H1 (cell line): ENCODE measurements at regions not wholly inside any gene's neighbourhood (a gene's known extent, or its start where the extent isn't known, plus 50 kb on each side); places are given as distances from the start of the nearest gene placed in this dataset.
A peak's percentile ranks its signal among the peaks of the same experiment; 100 is the strongest.

Source experiments
- CTCF ChIA-PET: fragments of 300-600 bp; sonication (Branson Sonifier 250); formaldehyde crosslinking; loops from one replicate; lab custom pipeline; 2021; ENCODE audit not compliant: partially characterized antibody; lab: Charles Lee
- POLR2A ChIA-PET: fragments of 300-600 bp; sonication (Branson Sonifier 250); formaldehyde crosslinking; loops from one replicate; lab custom pipeline; 2021; ENCODE audit warnings: inconsistent platforms; ENCODE audit not compliant: partially characterized antibody; lab: Charles Lee
- DNase-seq, 2 experiments: peaks; one replicate each; pipeline versions ENCODE4 v3.0.0 to v3.0.0-alpha.2; 2010 to 2022; ENCODE audit warnings: low spot score in 2 of 2, low read depth in 1 of 2, mixed read lengths in 1 of 2
- FAIRE-seq: peaks from 2 replicates; lab custom pipeline; 2011; peaks lifted over from hg19 to GRCh38; lab: Jason Lieb, UNC
- H2AFZ ChIP-seq: 2 replicates; pipeline ENCODE4 v1.8.1; 2012; ENCODE audit warnings: low read length, inconsistent platforms
- H2AK5ac ChIP-seq: 2 replicates; pipeline ENCODE4 v1.6.1; 2013; ENCODE audit warnings: low read depth, low read length
- H2BK120ac ChIP-seq: replicated peaks from 2 replicates; pipeline ENCODE3; 2013; ENCODE audit warnings: low read depth, low read length, inconsistent platforms
- H2BK12ac ChIP-seq: 2 replicates; pipeline ENCODE4 v1.6.1; 2013; ENCODE audit warnings: low read depth, low read length
- H2BK15ac ChIP-seq: 2 replicates; pipeline ENCODE4 v1.6.1; 2013; ENCODE audit warnings: low read length
- H2BK20ac ChIP-seq: 2 replicates; pipeline ENCODE4 v1.6.1; 2013; ENCODE audit warnings: low read length
- H2BK5ac ChIP-seq: 2 replicates; pipeline ENCODE4 v1.6.1; 2013; ENCODE audit warnings: low read depth, low read length
- H3K14ac ChIP-seq: 2 replicates; pipeline ENCODE4 v1.6.1; 2013; ENCODE audit warnings: inconsistent platforms; ENCODE audit not compliant: insufficient read length
- H3K18ac ChIP-seq: 2 replicates; pipeline ENCODE4 v1.6.1; 2013; ENCODE audit warnings: low read length; ENCODE audit errors: extremely low read depth
- H3K23ac ChIP-seq: 2 replicates; pipeline ENCODE4 v1.6.1; 2013; ENCODE audit warnings: inconsistent platforms; ENCODE audit not compliant: insufficient read length
- H3K23me2 ChIP-seq: 2 replicates; pipeline ENCODE4 v1.6.1; 2013; ENCODE audit warnings: low read depth, low read length
- H3K27ac ChIP-seq: 2 replicates; pipeline ENCODE4 v1.6.1; 2011; ENCODE audit warnings: low read depth, low read length, inconsistent platforms
- H3K27me3 ChIP-seq, 4 experiments: replicated peaks in 1 of 4; 1 replicate in 1 of 4; 2 replicates in 3 of 4; pipeline versions ENCODE4 v1.6.1 to v1.8.1; 2011 to 2013; ENCODE audit warnings: low read length in 3 of 4, mild to moderate bottlenecking in 3 of 4, inconsistent platforms in 2 of 4, mixed read lengths in 2 of 4, moderate library complexity in 1 of 4; ENCODE audit not compliant: control insufficient read depth in 3 of 4, insufficient read depth in 3 of 4; ENCODE audit errors: extremely low read depth in 1 of 4
- H3K36me3 ChIP-seq, 4 experiments: 2 replicates each; pipeline versions ENCODE4 v1.6.1 to v1.8.1; 2011 to 2013; ENCODE audit warnings: mild to moderate bottlenecking in 4 of 4, low read length in 3 of 4, moderate library complexity in 2 of 4, control low read depth in 1 of 4, inconsistent platforms in 1 of 4; ENCODE audit not compliant: insufficient read depth in 4 of 4, control insufficient read depth in 2 of 4
- H3K4ac ChIP-seq: replicated peaks from 2 replicates; pipeline ENCODE3; 2013; ENCODE audit warnings: low read length, low read depth, mixed read lengths, inconsistent platforms; ENCODE audit not compliant: insufficient read length
- H3K4me1 ChIP-seq, 4 experiments: replicated peaks in 1 of 4; 1 replicate in 1 of 4; 2 replicates in 3 of 4; pipeline versions ENCODE4 v1.6.1 to v1.8.1; 2011 to 2013; ENCODE audit warnings: low read length in 3 of 4, inconsistent platforms in 2 of 4, mixed read lengths in 1 of 4; ENCODE audit not compliant: insufficient read depth in 4 of 4, control insufficient read depth in 3 of 4
- H3K4me2 ChIP-seq, 2 experiments: 2 replicates each; pipeline versions ENCODE4 v1.6.1 to v1.8.1; 2011 to 2013; ENCODE audit warnings: low read depth in 2 of 2, low read length in 2 of 2, control low read depth in 1 of 2, inconsistent platforms in 1 of 2, mild to moderate bottlenecking in 1 of 2; ENCODE audit not compliant: insufficient read depth in 1 of 2
- H3K4me3 ChIP-seq, 4 experiments: fragments of 200-600, 300-600 bp in 1 of 4; sonication (generic), shearing (Covaris generic), sonication (Bioruptor Twin) in 1 of 4; 2 replicates each; pipeline versions ENCODE4 v1.5.1 to v1.8.1; 2011 to 2016; ENCODE audit warnings: low read length in 4 of 4, low read depth in 3 of 4, control low read depth in 2 of 4, inconsistent platforms in 2 of 4, mild to moderate bottlenecking in 2 of 4, mixed read lengths in 1 of 4, moderate library complexity in 1 of 4; ENCODE audit not compliant: insufficient read depth in 2 of 4; ENCODE audit errors: extremely low read depth in 1 of 4
- H3K56ac ChIP-seq: replicated peaks from 2 replicates; pipeline ENCODE3; 2013; ENCODE audit warnings: low read depth, mild to moderate bottlenecking, mixed read lengths, low read length, inconsistent platforms; ENCODE audit not compliant: insufficient read length
- H3K79me1 ChIP-seq: 2 replicates; pipeline ENCODE4 v1.6.1; 2013; ENCODE audit warnings: low read depth, low read length, control low read depth
- H3K79me2 ChIP-seq, 2 experiments: 2 replicates each; pipeline versions ENCODE4 v1.6.1 to v1.8.1; 2012 to 2013; ENCODE audit warnings: low read length in 2 of 2, mild to moderate bottlenecking in 2 of 2, inconsistent platforms in 1 of 2; ENCODE audit not compliant: insufficient read depth in 2 of 2, control insufficient read depth in 1 of 2
- H3K9ac ChIP-seq, 4 experiments: replicated peaks in 1 of 4; 1 replicate in 1 of 4; 2 replicates in 3 of 4; pipeline versions ENCODE4 v1.6.1 to v1.8.1; 2011 to 2013; ENCODE audit warnings: low read depth in 3 of 4, low read length in 3 of 4, control low read depth in 2 of 4, mild to moderate bottlenecking in 2 of 4, moderate library complexity in 2 of 4, inconsistent platforms in 1 of 4; ENCODE audit errors: extremely low read depth in 1 of 4
- H3K9me3 ChIP-seq, 2 experiments: 2 replicates each; pipeline versions ENCODE4 v1.6.1 to v1.8.1; 2012 to 2013; ENCODE audit warnings: mild to moderate bottlenecking in 2 of 2, moderate library complexity in 2 of 2, control low read depth in 1 of 2, inconsistent platforms in 1 of 2, low read depth in 1 of 2, low read length in 1 of 2, mixed read lengths in 1 of 2; ENCODE audit not compliant: insufficient read depth in 2 of 2
- H4K20me1 ChIP-seq, 2 experiments: replicated peaks in 1 of 2; 2 replicates each; pipeline versions ENCODE3 to v1.8.1; 2011 to 2013; ENCODE audit warnings: inconsistent platforms in 2 of 2, low read length in 2 of 2, mild to moderate bottlenecking in 1 of 2; ENCODE audit not compliant: insufficient read depth in 2 of 2, control insufficient read depth in 1 of 2
- H4K5ac ChIP-seq: 2 replicates; pipeline ENCODE4 v1.6.1; 2013; ENCODE audit warnings: low read length, low read depth, mixed read lengths, inconsistent platforms; ENCODE audit not compliant: insufficient read length
- H4K8ac ChIP-seq: 2 replicates; pipeline ENCODE4 v1.8.0; 2013; ENCODE audit warnings: mild to moderate bottlenecking, moderate library complexity, low read length, inconsistent platforms; ENCODE audit not compliant: insufficient read depth; ENCODE audit errors: extremely low read depth
- H4K91ac ChIP-seq: replicated peaks from 2 replicates; pipeline ENCODE3; 2013; ENCODE audit warnings: low read length, mixed read lengths, inconsistent platforms; ENCODE audit not compliant: insufficient read length
- CREB1 ChIP-seq: IDR thresholded peaks from 2 replicates; pipeline ENCODE4 v1.6.1; 2012; ENCODE audit warnings: inconsistent platforms
- RFX5 ChIP-seq: IDR thresholded peaks from 2 replicates; pipeline ENCODE4 v1.6.1; 2011; ENCODE audit warnings: low read depth, low read length, improper control_type of control experiment, borderline replicate concordance
- RXRA ChIP-seq: IDR thresholded peaks from 2 replicates; pipeline ENCODE4 v1.6.1; 2011; ENCODE audit warnings: low read depth, mild to moderate bottlenecking, low read length, moderate library complexity; ENCODE audit not compliant: insufficient read depth
- YY1 ChIP-seq: IDR thresholded peaks from 2 replicates; pipeline ENCODE4 v1.6.1; 2011; ENCODE audit warnings: low read depth, mild to moderate bottlenecking, low read length
- ZNF274 ChIP-seq: IDR thresholded peaks from 2 replicates; pipeline ENCODE4 v1.7.0; 2012; ENCODE audit warnings: low read length, borderline replicate concordance; ENCODE audit errors: extremely low read depth
- WGBS, 2 experiments: shearing (Covaris generic) in 1 of 2; methylation state at CpG; one replicate each; pipeline versions ENCODE4 v1.1.6 to v1.1.7; 2013 to 2015; ENCODE audit warnings: low lambda C conversion rate in 2 of 2, mixed read lengths in 2 of 2, inconsistent platforms in 1 of 2, low coverage in 1 of 2, missing lambda C conversion rate in 1 of 2; ENCODE audit not compliant: insufficient replicate concordance in 2 of 2, insufficient coverage in 1 of 2, insufficient read length in 1 of 2; ENCODE audit errors: extremely low coverage in 1 of 2, missing lambda C conversion rate in 1 of 2; 5-methylcytosine and 5-hydroxymethylcytosine counted together
- TF ChIP-seq, protein P1 (sequence below), 3 experiments: IDR thresholded peaks; 1 replicate in 2 of 3; 2 replicates in 1 of 3; pipeline versions ENCODE4 v1.5.1 to v1.6.1; 2011; ENCODE audit warnings: low read length in 3 of 3, mild to moderate bottlenecking in 3 of 3, inconsistent platforms in 2 of 3, low read depth in 1 of 3, moderate library complexity in 1 of 3; ENCODE audit not compliant: insufficient read depth in 1 of 3; ENCODE audit errors: control extremely low read depth in 1 of 3
- TF ChIP-seq, protein P2 (sequence below): IDR thresholded peaks from 2 replicates; pipeline ENCODE4 v1.6.1; 2012; ENCODE audit warnings: low read length, inconsistent platforms

DNA sequence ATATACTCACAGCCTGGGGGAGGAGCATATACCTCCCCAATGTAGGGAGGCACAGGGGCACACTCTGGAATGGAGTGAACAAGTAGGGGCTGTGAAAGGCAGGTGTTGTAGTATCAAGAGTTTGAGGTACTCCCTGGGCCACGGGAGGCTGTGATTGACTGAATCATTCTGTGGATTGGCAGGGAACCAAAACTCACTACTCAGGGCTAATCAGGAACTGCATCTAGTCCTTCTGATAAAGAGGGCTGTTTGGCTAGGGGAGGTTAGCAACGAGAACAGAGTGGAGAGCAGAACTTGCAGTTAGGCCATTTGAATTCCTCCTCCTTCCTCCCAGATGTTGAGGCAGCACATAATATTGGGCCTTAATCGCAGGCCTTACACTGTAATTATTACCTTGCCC lies 369.2 kb upstream of the MPDZ start:
- DNase-seq = no peak
- no peak for FAIRE-seq
- Histone ChIP-seq H3K9ac (no peak overlapping the region), H3K27ac (no peak overlapping the region), H2BK120ac (no peak overlapping the region), H3K23me2 (no peaks in the 10 kb centered on the region), H4K91ac (no peak overlapping the region), H2BK5ac (no peak overlapping the region), H3K4me2 (no peak overlapping the region), H2BK15ac (peak overlapping the region; percentile 83; the same call in 1 of the 2 replicates), H2AK5ac (no peak overlapping the region), H3K23ac (no peak overlapping the region), H2AFZ (peak overlapping the region; percentile 15; the same call in 1 of the 2 replicates), H3K14ac (no peak overlapping the region), H4K5ac (no peak overlapping the region), H3K79me1 (no peaks in the 10 kb centered on the region), H3K4me3 (no peak overlapping the region), H2BK20ac (no peak overlapping the region), H4K8ac (no peak overlapping the region), H3K9me3 (peaks cover 0 to 3% of the 10 kb centered on the region in 2 experiments; a peak in 1 of 4 replicates), H3K4ac (no peak overlapping the region), H3K36me3 (no peaks in the 10 kb centered on the region), H3K27me3 (no peaks in the 10 kb centered on the region), H3K56ac (no peak overlapping the region), H3K79me2 (no peaks in the 10 kb centered on the region), H4K20me1 (no peaks in the 10 kb centered on the region), H3K4me1 (no peaks in the 10 kb centered on the region), H3K18ac (no peak overlapping the region), H2BK12ac (no peak overlapping the region)
- ChIA-PET CTCF (no interaction called here), POLR2A (no interaction called here)
- TF ChIP-seq, protein P1, sequence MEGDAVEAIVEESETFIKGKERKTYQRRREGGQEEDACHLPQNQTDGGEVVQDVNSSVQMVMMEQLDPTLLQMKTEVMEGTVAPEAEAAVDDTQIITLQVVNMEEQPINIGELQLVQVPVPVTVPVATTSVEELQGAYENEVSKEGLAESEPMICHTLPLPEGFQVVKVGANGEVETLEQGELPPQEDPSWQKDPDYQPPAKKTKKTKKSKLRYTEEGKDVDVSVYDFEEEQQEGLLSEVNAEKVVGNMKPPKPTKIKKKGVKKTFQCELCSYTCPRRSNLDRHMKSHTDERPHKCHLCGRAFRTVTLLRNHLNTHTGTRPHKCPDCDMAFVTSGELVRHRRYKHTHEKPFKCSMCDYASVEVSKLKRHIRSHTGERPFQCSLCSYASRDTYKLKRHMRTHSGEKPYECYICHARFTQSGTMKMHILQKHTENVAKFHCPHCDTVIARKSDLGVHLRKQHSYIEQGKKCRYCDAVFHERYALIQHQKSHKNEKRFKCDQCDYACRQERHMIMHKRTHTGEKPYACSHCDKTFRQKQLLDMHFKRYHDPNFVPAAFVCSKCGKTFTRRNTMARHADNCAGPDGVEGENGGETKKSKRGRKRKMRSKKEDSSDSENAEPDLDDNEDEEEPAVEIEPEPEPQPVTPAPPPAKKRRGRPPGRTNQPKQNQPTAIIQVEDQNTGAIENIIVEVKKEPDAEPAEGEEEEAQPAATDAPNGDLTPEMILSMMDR (IDR thresholded peaks at IDR 0.05; ENCODE audit: control extremely low read depth in 1 of 3, insufficient read depth in 1 of 3, low read depth in 1 of 3, low read length in 3 of 3) = no peak
- no peak for TF ChIP-seq CREB1
- TF ChIP-seq RXRA = no peak
- no peak for TF ChIP-seq RFX5
- no peak for TF ChIP-seq ZNF274
- TF ChIP-seq, protein P2, sequence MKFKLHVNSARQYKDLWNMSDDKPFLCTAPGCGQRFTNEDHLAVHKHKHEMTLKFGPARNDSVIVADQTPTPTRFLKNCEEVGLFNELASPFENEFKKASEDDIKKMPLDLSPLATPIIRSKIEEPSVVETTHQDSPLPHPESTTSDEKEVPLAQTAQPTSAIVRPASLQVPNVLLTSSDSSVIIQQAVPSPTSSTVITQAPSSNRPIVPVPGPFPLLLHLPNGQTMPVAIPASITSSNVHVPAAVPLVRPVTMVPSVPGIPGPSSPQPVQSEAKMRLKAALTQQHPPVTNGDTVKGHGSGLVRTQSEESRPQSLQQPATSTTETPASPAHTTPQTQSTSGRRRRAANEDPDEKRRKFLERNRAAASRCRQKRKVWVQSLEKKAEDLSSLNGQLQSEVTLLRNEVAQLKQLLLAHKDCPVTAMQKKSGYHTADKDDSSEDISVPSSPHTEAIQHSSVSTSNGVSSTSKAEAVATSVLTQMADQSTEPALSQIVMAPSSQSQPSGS = no peak
- TF ChIP-seq YY1 = no peak
- 89% methylated on average over 3 of the region's 3 CpGs; no CpG with 5 or more reads in 1 of the 2 experiments for WGBS, 2 experiments
